ENCODE measurements at regions not wholly inside any gene's neighbourhood (a gene's known extent, or its start where the extent isn't known, plus 50 kb on each side); places are given as distances from the start of the nearest gene placed in this dataset.

DNA sequence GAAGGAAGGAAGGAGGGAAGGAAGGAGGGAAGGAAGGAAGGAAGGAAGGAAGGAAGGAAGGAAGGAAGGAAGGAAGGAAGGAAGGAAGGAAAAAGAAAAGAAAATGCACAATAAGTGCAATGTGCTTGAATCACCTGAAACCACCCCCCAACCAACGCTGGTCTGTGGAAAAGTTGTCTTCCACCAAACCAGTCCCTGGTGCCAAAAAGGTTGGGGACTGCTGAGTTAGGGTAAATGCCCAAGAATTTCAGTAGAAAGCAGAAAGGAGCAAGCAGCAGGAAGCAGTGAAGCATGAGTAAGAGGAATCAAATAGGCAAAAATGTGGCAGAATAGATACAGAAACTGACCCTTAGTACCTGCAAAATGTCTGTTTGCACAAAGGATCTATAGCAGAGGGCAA, 137.2 kb downstream of the JCAD start:
- dilution Hi-C loops (cut with MboI; ENCODE audit: extremely low pct_ligation_motif_present, low sequenced_read_pairs): no loop called here

GRCh38 chr10:29921071-29921446, 138.3 kb downstream of the JCAD start:
- Histone ChIP-seq H3K9me3 (replicated peaks; ENCODE audit: control insufficient read depth, insufficient read depth, low read length) (no peaks in the 10 kb centered on the region), H3K9me1 (replicated peaks; ENCODE audit: control insufficient read depth, extremely low read depth, insufficient read depth, low read length) (no peaks in the 10 kb centered on the region), H3K9ac (replicated peaks; ENCODE audit: extremely low read depth, insufficient read depth, low read length) (no peak overlapping the region), H3K4me2 (ENCODE audit: insufficient read depth, low read length) (no peak overlapping the region), H3K27me3 (ENCODE audit: control insufficient read depth in 2 of 2, insufficient read depth in 2 of 2, low read length in 2 of 2) (peaks cover 3 to 11% of the 10 kb centered on the region in 2 experiments), H3K27ac (ENCODE audit: insufficient read depth, low read depth, low read length) (no peak overlapping the region), H4K20me1 (replicated peaks; ENCODE audit: control insufficient read depth, extremely low read depth, insufficient read depth, low read length) (no peaks in the 10 kb centered on the region), H3K4me3 (replicated peaks in 1 of 3; ENCODE audit: insufficient read depth in 1 of 3, low read depth in 1 of 3, low read length in 3 of 3) (no peak overlapping the region), H3K4me1 (ENCODE audit: control insufficient read depth, extremely low read depth, insufficient read depth, low read length) (no peaks in the 10 kb centered on the region), H2AFZ (ENCODE audit: low read depth, low read length) (no peak overlapping the region), H3K36me3 (ENCODE audit: control insufficient read depth in 2 of 2, extremely low read depth in 1 of 2, insufficient read depth in 2 of 2, low read length in 2 of 2) (no peaks in the 10 kb centered on the region), H3K79me2 (ENCODE audit: control insufficient read depth, insufficient read depth, low read length) (no peaks in the 10 kb centered on the region)
- intact Hi-C loops (cut with micrococcal nuclease): no loop called here
- CTCF ChIA-PET: no interaction called here
- dilution Hi-C loops (cut with MboI; ENCODE audit: extremely low pct_ligation_motif_present, low sequenced_read_pairs): no loop called here
- no peak for FAIRE-seq
- no TSS peak for BruUV-seq (replicated peaks)
- no peak for DNase-seq (ENCODE audit: low read depth, low spot score)
- POLR2A ChIA-PET: no interaction called here
- TF ChIP-seq, protein P1, sequence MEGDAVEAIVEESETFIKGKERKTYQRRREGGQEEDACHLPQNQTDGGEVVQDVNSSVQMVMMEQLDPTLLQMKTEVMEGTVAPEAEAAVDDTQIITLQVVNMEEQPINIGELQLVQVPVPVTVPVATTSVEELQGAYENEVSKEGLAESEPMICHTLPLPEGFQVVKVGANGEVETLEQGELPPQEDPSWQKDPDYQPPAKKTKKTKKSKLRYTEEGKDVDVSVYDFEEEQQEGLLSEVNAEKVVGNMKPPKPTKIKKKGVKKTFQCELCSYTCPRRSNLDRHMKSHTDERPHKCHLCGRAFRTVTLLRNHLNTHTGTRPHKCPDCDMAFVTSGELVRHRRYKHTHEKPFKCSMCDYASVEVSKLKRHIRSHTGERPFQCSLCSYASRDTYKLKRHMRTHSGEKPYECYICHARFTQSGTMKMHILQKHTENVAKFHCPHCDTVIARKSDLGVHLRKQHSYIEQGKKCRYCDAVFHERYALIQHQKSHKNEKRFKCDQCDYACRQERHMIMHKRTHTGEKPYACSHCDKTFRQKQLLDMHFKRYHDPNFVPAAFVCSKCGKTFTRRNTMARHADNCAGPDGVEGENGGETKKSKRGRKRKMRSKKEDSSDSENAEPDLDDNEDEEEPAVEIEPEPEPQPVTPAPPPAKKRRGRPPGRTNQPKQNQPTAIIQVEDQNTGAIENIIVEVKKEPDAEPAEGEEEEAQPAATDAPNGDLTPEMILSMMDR (IDR thresholded peaks at IDR 0.05; ENCODE audit: extremely low read depth in 1 of 2, insufficient read depth in 1 of 2, low read depth in 1 of 2, low read length in 2 of 2): no peak
- TF ChIP-seq EZH2 (IDR thresholded peaks at IDR 0.05; ENCODE audit: borderline replicate concordance, low read depth, low read length, severe bottlenecking) (no peak), POLR2AphosphoS5 (IDR thresholded peaks at IDR 0.05; ENCODE audit: insufficient read depth, low read depth, low read length) (no peak), FOS (IDR thresholded peaks at IDR 0.05; ENCODE audit: borderline replicate concordance, insufficient read depth, low read length) (no peak), JUN (IDR thresholded peaks at IDR 0.05; ENCODE audit: borderline replicate concordance, insufficient read depth, insufficient read length, low read depth) (no peak), MYC (IDR thresholded peaks at IDR 0.05; ENCODE audit: low read depth, low read length) (no peak), GATA2 (IDR thresholded peaks at IDR 0.05; ENCODE audit: insufficient read depth, insufficient read length, low read depth, low read length) (no peak), MAX (IDR thresholded peaks at IDR 0.05; ENCODE audit: insufficient read depth, insufficient read length) (no peak)

More for the DNA sequence above, 137.2 kb downstream of the JCAD start:
- CTCF ChIA-PET: interaction anchor here (0.8 kb wide), 1 partner anchor 23 kb away, joined by 3 read pairs; no protein-coding TSS in a partner anchor
- intact Hi-C loops (cut with micrococcal nuclease): no loop called here
- no peaks in the 10 kb centered on the region for H3K4me1 ChIP-seq (ENCODE audit: control insufficient read depth, extremely low read depth, insufficient read depth, low read length)
- no peak overlapping the region for H2AFZ ChIP-seq (ENCODE audit: low read depth, low read length)
- no peak overlapping the region for H3K4me3 ChIP-seq (replicated peaks in 1 of 3; ENCODE audit: insufficient read depth in 1 of 3, low read depth in 1 of 3, low read length in 3 of 3)
- POLR2A ChIA-PET: no interaction called here
- no peak overlapping the region for H3K27ac ChIP-seq (ENCODE audit: insufficient read depth, low read depth, low read length)
- no peak for FAIRE-seq
- no peak for DNase-seq (ENCODE audit: low read depth, low spot score)
- BruUV-seq (replicated peaks): no TSS peak
- H3K79me2 ChIP-seq (ENCODE audit: control insufficient read depth, insufficient read depth, low read length): no peaks in the 10 kb centered on the region
- no peaks in the 10 kb centered on the region for H3K36me3 ChIP-seq (ENCODE audit: control insufficient read depth in 2 of 2, extremely low read depth in 1 of 2, insufficient read depth in 2 of 2, low read length in 2 of 2)
- H3K4me2 ChIP-seq (ENCODE audit: insufficient read depth, low read length): no peak overlapping the region
- no peaks in the 10 kb centered on the region for H4K20me1 ChIP-seq (replicated peaks; ENCODE audit: control insufficient read depth, extremely low read depth, insufficient read depth, low read length)
- no peaks in the 10 kb centered on the region for H3K9me1 ChIP-seq (replicated peaks; ENCODE audit: control insufficient read depth, extremely low read depth, insufficient read depth, low read length)
- no peak overlapping the region for H3K9ac ChIP-seq (replicated peaks; ENCODE audit: extremely low read depth, insufficient read depth, low read length)
- TF ChIP-seq FOS (IDR thresholded peaks at IDR 0.05; ENCODE audit: borderline replicate concordance, insufficient read depth, low read length) (no peak), MAX (IDR thresholded peaks at IDR 0.05; ENCODE audit: insufficient read depth, insufficient read length) (no peak)
- H3K27me3 ChIP-seq (ENCODE audit: control insufficient read depth in 2 of 2, insufficient read depth in 2 of 2, low read length in 2 of 2): peaks cover 3 to 11% of the 10 kb centered on the region in 2 experiments
- no peaks in the 10 kb centered on the region for H3K9me3 ChIP-seq (replicated peaks; ENCODE audit: control insufficient read depth, insufficient read depth, low read length)

All from endothelial cell of umbilical vein (primary cell).